H1 (cell line): ENCODE measurements at regions not wholly inside any gene's neighbourhood (a gene's known extent, or its start where the extent isn't known, plus 50 kb on each side); places are given as distances from the start of the nearest gene placed in this dataset.

Experiments
- CTCF ChIA-PET: fragments of 300-600 bp; sonication (Branson Sonifier 250); formaldehyde crosslinking; loops from one replicate; lab custom pipeline; 2021; ENCODE audit not compliant: partially characterized antibody; lab: Charles Lee
- POLR2A ChIA-PET: fragments of 300-600 bp; sonication (Branson Sonifier 250); formaldehyde crosslinking; loops from one replicate; lab custom pipeline; 2021; ENCODE audit warnings: inconsistent platforms; ENCODE audit not compliant: partially characterized antibody; lab: Charles Lee
- DNase-seq, 2 experiments: peaks; one replicate each; pipeline versions ENCODE4 v3.0.0 to v3.0.0-alpha.2; 2010 to 2022; ENCODE audit warnings: low spot score in 2 of 2, low read depth in 1 of 2, mixed read lengths in 1 of 2
- FAIRE-seq: peaks from 2 replicates; lab custom pipeline; 2011; peaks lifted over from hg19 to GRCh38; lab: Jason Lieb, UNC
- H2AFZ ChIP-seq: 2 replicates; pipeline ENCODE4 v1.8.1; 2012; ENCODE audit warnings: low read length, inconsistent platforms
- H2AK5ac ChIP-seq: 2 replicates; pipeline ENCODE4 v1.6.1; 2013; ENCODE audit warnings: low read depth, low read length
- H2BK120ac ChIP-seq: replicated peaks from 2 replicates; pipeline ENCODE3; 2013; ENCODE audit warnings: low read depth, low read length, inconsistent platforms
- H2BK12ac ChIP-seq: 2 replicates; pipeline ENCODE4 v1.6.1; 2013; ENCODE audit warnings: low read depth, low read length
- H2BK15ac ChIP-seq: 2 replicates; pipeline ENCODE4 v1.6.1; 2013; ENCODE audit warnings: low read length
- H2BK20ac ChIP-seq: 2 replicates; pipeline ENCODE4 v1.6.1; 2013; ENCODE audit warnings: low read length
- H2BK5ac ChIP-seq: 2 replicates; pipeline ENCODE4 v1.6.1; 2013; ENCODE audit warnings: low read depth, low read length
- H3K14ac ChIP-seq: 2 replicates; pipeline ENCODE4 v1.6.1; 2013; ENCODE audit warnings: inconsistent platforms; ENCODE audit not compliant: insufficient read length
- H3K18ac ChIP-seq: 2 replicates; pipeline ENCODE4 v1.6.1; 2013; ENCODE audit warnings: low read length; ENCODE audit errors: extremely low read depth
- H3K23ac ChIP-seq: 2 replicates; pipeline ENCODE4 v1.6.1; 2013; ENCODE audit warnings: inconsistent platforms; ENCODE audit not compliant: insufficient read length
- H3K23me2 ChIP-seq: 2 replicates; pipeline ENCODE4 v1.6.1; 2013; ENCODE audit warnings: low read depth, low read length
- H3K27ac ChIP-seq: 2 replicates; pipeline ENCODE4 v1.6.1; 2011; ENCODE audit warnings: low read depth, low read length, inconsistent platforms
- H3K27me3 ChIP-seq, 4 experiments: replicated peaks in 1 of 4; 1 replicate in 1 of 4; 2 replicates in 3 of 4; pipeline versions ENCODE4 v1.6.1 to v1.8.1; 2011 to 2013; ENCODE audit warnings: low read length in 3 of 4, mild to moderate bottlenecking in 3 of 4, inconsistent platforms in 2 of 4, mixed read lengths in 2 of 4, moderate library complexity in 1 of 4; ENCODE audit not compliant: control insufficient read depth in 3 of 4, insufficient read depth in 3 of 4; ENCODE audit errors: extremely low read depth in 1 of 4
- H3K36me3 ChIP-seq, 4 experiments: 2 replicates each; pipeline versions ENCODE4 v1.6.1 to v1.8.1; 2011 to 2013; ENCODE audit warnings: mild to moderate bottlenecking in 4 of 4, low read length in 3 of 4, moderate library complexity in 2 of 4, control low read depth in 1 of 4, inconsistent platforms in 1 of 4; ENCODE audit not compliant: insufficient read depth in 4 of 4, control insufficient read depth in 2 of 4
- H3K4ac ChIP-seq: replicated peaks from 2 replicates; pipeline ENCODE3; 2013; ENCODE audit warnings: low read length, low read depth, mixed read lengths, inconsistent platforms; ENCODE audit not compliant: insufficient read length
- H3K4me1 ChIP-seq, 4 experiments: replicated peaks in 1 of 4; 1 replicate in 1 of 4; 2 replicates in 3 of 4; pipeline versions ENCODE4 v1.6.1 to v1.8.1; 2011 to 2013; ENCODE audit warnings: low read length in 3 of 4, inconsistent platforms in 2 of 4, mixed read lengths in 1 of 4; ENCODE audit not compliant: insufficient read depth in 4 of 4, control insufficient read depth in 3 of 4
- H3K4me2 ChIP-seq, 2 experiments: 2 replicates each; pipeline versions ENCODE4 v1.6.1 to v1.8.1; 2011 to 2013; ENCODE audit warnings: low read depth in 2 of 2, low read length in 2 of 2, control low read depth in 1 of 2, inconsistent platforms in 1 of 2, mild to moderate bottlenecking in 1 of 2; ENCODE audit not compliant: insufficient read depth in 1 of 2
- H3K4me3 ChIP-seq, 4 experiments: fragments of 200-600, 300-600 bp in 1 of 4; sonication (generic), shearing (Covaris generic), sonication (Bioruptor Twin) in 1 of 4; 2 replicates each; pipeline versions ENCODE4 v1.5.1 to v1.8.1; 2011 to 2016; ENCODE audit warnings: low read length in 4 of 4, low read depth in 3 of 4, control low read depth in 2 of 4, inconsistent platforms in 2 of 4, mild to moderate bottlenecking in 2 of 4, mixed read lengths in 1 of 4, moderate library complexity in 1 of 4; ENCODE audit not compliant: insufficient read depth in 2 of 4; ENCODE audit errors: extremely low read depth in 1 of 4
- H3K56ac ChIP-seq: replicated peaks from 2 replicates; pipeline ENCODE3; 2013; ENCODE audit warnings: low read depth, mild to moderate bottlenecking, mixed read lengths, low read length, inconsistent platforms; ENCODE audit not compliant: insufficient read length
- H3K79me1 ChIP-seq: 2 replicates; pipeline ENCODE4 v1.6.1; 2013; ENCODE audit warnings: low read depth, low read length, control low read depth
- H3K79me2 ChIP-seq, 2 experiments: 2 replicates each; pipeline versions ENCODE4 v1.6.1 to v1.8.1; 2012 to 2013; ENCODE audit warnings: low read length in 2 of 2, mild to moderate bottlenecking in 2 of 2, inconsistent platforms in 1 of 2; ENCODE audit not compliant: insufficient read depth in 2 of 2, control insufficient read depth in 1 of 2
- H3K9ac ChIP-seq, 4 experiments: replicated peaks in 1 of 4; 1 replicate in 1 of 4; 2 replicates in 3 of 4; pipeline versions ENCODE4 v1.6.1 to v1.8.1; 2011 to 2013; ENCODE audit warnings: low read depth in 3 of 4, low read length in 3 of 4, control low read depth in 2 of 4, mild to moderate bottlenecking in 2 of 4, moderate library complexity in 2 of 4, inconsistent platforms in 1 of 4; ENCODE audit errors: extremely low read depth in 1 of 4
- H3K9me3 ChIP-seq, 2 experiments: 2 replicates each; pipeline versions ENCODE4 v1.6.1 to v1.8.1; 2012 to 2013; ENCODE audit warnings: mild to moderate bottlenecking in 2 of 2, moderate library complexity in 2 of 2, control low read depth in 1 of 2, inconsistent platforms in 1 of 2, low read depth in 1 of 2, low read length in 1 of 2, mixed read lengths in 1 of 2; ENCODE audit not compliant: insufficient read depth in 2 of 2
- H4K20me1 ChIP-seq, 2 experiments: replicated peaks in 1 of 2; 2 replicates each; pipeline versions ENCODE3 to v1.8.1; 2011 to 2013; ENCODE audit warnings: inconsistent platforms in 2 of 2, low read length in 2 of 2, mild to moderate bottlenecking in 1 of 2; ENCODE audit not compliant: insufficient read depth in 2 of 2, control insufficient read depth in 1 of 2
- H4K5ac ChIP-seq: 2 replicates; pipeline ENCODE4 v1.6.1; 2013; ENCODE audit warnings: low read length, low read depth, mixed read lengths, inconsistent platforms; ENCODE audit not compliant: insufficient read length
- H4K8ac ChIP-seq: 2 replicates; pipeline ENCODE4 v1.8.0; 2013; ENCODE audit warnings: mild to moderate bottlenecking, moderate library complexity, low read length, inconsistent platforms; ENCODE audit not compliant: insufficient read depth; ENCODE audit errors: extremely low read depth
- H4K91ac ChIP-seq: replicated peaks from 2 replicates; pipeline ENCODE3; 2013; ENCODE audit warnings: low read length, mixed read lengths, inconsistent platforms; ENCODE audit not compliant: insufficient read length
- BACH1 ChIP-seq: IDR thresholded peaks from 2 replicates; pipeline ENCODE4 v1.6.1; 2012; ENCODE audit warnings: low read length, improper control_type of control experiment
- BRCA1 ChIP-seq: IDR thresholded peaks from 2 replicates; pipeline ENCODE4 v1.6.1; 2012; ENCODE audit warnings: low read depth, low read length, improper control_type of control experiment
- CHD1 ChIP-seq: IDR thresholded peaks from 2 replicates; pipeline ENCODE4 v1.6.1; 2012; ENCODE audit warnings: low read depth, low read length, improper control_type of control experiment
- HDAC6 ChIP-seq: IDR thresholded peaks from one replicate; pipeline ENCODE4 v1.7.1; 2012; ENCODE audit warnings: low read depth, mild to moderate bottlenecking, inconsistent platforms, low read length, moderate library complexity
- JUND ChIP-seq: IDR thresholded peaks from 2 replicates; pipeline ENCODE4 v1.6.1; 2011; ENCODE audit warnings: mild to moderate bottlenecking, improper control_type of control experiment, low read length
- MAX ChIP-seq: IDR thresholded peaks from 2 replicates; pipeline ENCODE4 v1.6.1; 2012; ENCODE audit warnings: inconsistent platforms
- NANOG ChIP-seq: IDR thresholded peaks from 2 replicates; pipeline ENCODE4 v1.6.1; 2011; ENCODE audit warnings: low read length, low read depth, mild to moderate bottlenecking, inconsistent platforms; ENCODE audit not compliant: insufficient read depth, poor library complexity, severe bottlenecking
- NRF1 ChIP-seq: IDR thresholded peaks from 2 replicates; pipeline ENCODE4 v1.6.1; 2011; ENCODE audit warnings: mild to moderate bottlenecking, low read depth, low read length, improper control_type of control experiment
- RXRA ChIP-seq: IDR thresholded peaks from 2 replicates; pipeline ENCODE4 v1.6.1; 2011; ENCODE audit warnings: low read depth, mild to moderate bottlenecking, low read length, moderate library complexity; ENCODE audit not compliant: insufficient read depth
- SP2 ChIP-seq: IDR thresholded peaks from 2 replicates; pipeline ENCODE4 v1.6.1; 2012; ENCODE audit warnings: mild to moderate bottlenecking, low read length, inconsistent platforms
- SP4 ChIP-seq: IDR thresholded peaks from 2 replicates; pipeline ENCODE4 v1.6.1; 2012; ENCODE audit warnings: low read length, inconsistent platforms
- WGBS, 2 experiments: shearing (Covaris generic) in 1 of 2; methylation state at CpG; one replicate each; pipeline versions ENCODE4 v1.1.6 to v1.1.7; 2013 to 2015; ENCODE audit warnings: low lambda C conversion rate in 2 of 2, mixed read lengths in 2 of 2, inconsistent platforms in 1 of 2, low coverage in 1 of 2, missing lambda C conversion rate in 1 of 2; ENCODE audit not compliant: insufficient replicate concordance in 2 of 2, insufficient coverage in 1 of 2, insufficient read length in 1 of 2; ENCODE audit errors: extremely low coverage in 1 of 2, missing lambda C conversion rate in 1 of 2; 5-methylcytosine and 5-hydroxymethylcytosine counted together
- TF ChIP-seq, protein P1 (sequence below): IDR thresholded peaks from 2 replicates; pipeline ENCODE4 v1.6.1; 2011; ENCODE audit warnings: low read depth, mild to moderate bottlenecking, low read length; ENCODE audit not compliant: insufficient read depth

- Histone ChIP-seq H3K27me3 (no peaks in the 10 kb centered on the region), H3K79me1 (no peaks in the 10 kb centered on the region), H2BK12ac (no peak overlapping the region), H2AFZ (no peak overlapping the region), H2BK120ac (no peak overlapping the region), H3K18ac (no peak overlapping the region), H3K27ac (no peak overlapping the region), H3K23ac (no peak overlapping the region), H3K79me2 (no peaks in the 10 kb centered on the region), H4K20me1 (no peaks in the 10 kb centered on the region), H3K9ac (no peak overlapping the region), H3K4me2 (no peak overlapping the region), H4K5ac (no peak overlapping the region), H4K91ac (no peak overlapping the region), H3K9me3 (no peaks in the 10 kb centered on the region), H3K14ac (no peak overlapping the region), H2BK5ac (no peak overlapping the region), H2BK15ac (no peak overlapping the region), H2BK20ac (no peak overlapping the region), H3K4ac (no peak overlapping the region), H2AK5ac (no peak overlapping the region), H3K56ac (no peak overlapping the region), H3K4me1 (no peaks in the 10 kb centered on the region), H3K4me3 (no peak overlapping the region), H3K36me3 (no peaks in the 10 kb centered on the region), H3K23me2 (no peaks in the 10 kb centered on the region), H4K8ac (no peak overlapping the region)
- ChIA-PET POLR2A (no interaction called here), CTCF (interaction anchor here (0.8 kb wide), 1 partner anchor 8 kb away, joined by 3 read pairs; no protein-coding TSS in a partner anchor)
- DNase-seq (no peak), FAIRE-seq (no peak)
- TF ChIP-seq RXRA (no peak), MAX (no peak), JUND (no peak), BRCA1 (no peak), NRF1 (no peak), SP4 (no peak), CHD1 (no peak), HDAC6 (no peak), SP2 (no peak), NANOG (no peak), BACH1 (no peak)
- TF ChIP-seq, protein P1, sequence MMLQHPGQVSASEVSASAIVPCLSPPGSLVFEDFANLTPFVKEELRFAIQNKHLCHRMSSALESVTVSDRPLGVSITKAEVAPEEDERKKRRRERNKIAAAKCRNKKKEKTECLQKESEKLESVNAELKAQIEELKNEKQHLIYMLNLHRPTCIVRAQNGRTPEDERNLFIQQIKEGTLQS: no peak
- WGBS, 2 experiments: 82% methylated on average over 3 of the region's 3 CpGs; no CpG with 5 or more reads in 1 of the 2 experiments
These were observed 113.7 kb upstream of the WARS2 start for GRCh38 chr1:119254067-119254720.
